Fibroblast of the aortic adventitia (primary cell): ENCODE measurements at regions not wholly inside any gene's neighbourhood (a gene's known extent, or its start where the extent isn't known, plus 50 kb on each side); places are given as distances from the start of the nearest gene placed in this dataset.

Experiments used
- DNase-seq: peaks from one replicate; pipeline ENCODE4 v3.0.0-alpha.2; 2010; ENCODE audit warnings: low read depth
- H3K4me3 ChIP-seq: 2 replicates; pipeline ENCODE4 v1.5.1; 2011; ENCODE audit warnings: low read depth, mild to moderate bottlenecking, control low read depth, low read length, moderate library complexity
- TF ChIP-seq, protein P1 (sequence below): IDR thresholded peaks from 2 replicates; pipeline ENCODE4 v1.5.1; 2011; ENCODE audit warnings: mild to moderate bottlenecking, low read length, control low read depth, inconsistent platforms; ENCODE audit not compliant: insufficient read depth

DNA sequence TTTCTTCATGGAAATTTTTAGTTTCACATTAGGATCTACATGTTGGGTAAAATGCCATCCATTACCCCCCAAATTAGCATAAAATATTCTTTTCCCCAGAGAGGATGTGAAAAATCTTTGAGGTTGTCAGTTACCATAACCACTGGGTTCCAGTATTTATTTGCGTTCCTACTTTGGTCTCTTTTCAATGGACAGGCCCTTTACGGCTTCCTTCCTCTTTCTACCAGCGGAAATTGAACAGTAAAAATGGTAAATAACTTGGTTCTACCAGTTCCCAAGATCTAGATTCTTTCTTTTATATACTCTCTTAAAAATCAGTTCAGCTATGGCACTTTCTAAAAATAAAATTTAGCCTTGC lies 169.2 kb upstream of the APCDD1 start:
- no peak overlapping the region for H3K4me3 ChIP-seq
- no peak for DNase-seq
- TF ChIP-seq, protein P1, sequence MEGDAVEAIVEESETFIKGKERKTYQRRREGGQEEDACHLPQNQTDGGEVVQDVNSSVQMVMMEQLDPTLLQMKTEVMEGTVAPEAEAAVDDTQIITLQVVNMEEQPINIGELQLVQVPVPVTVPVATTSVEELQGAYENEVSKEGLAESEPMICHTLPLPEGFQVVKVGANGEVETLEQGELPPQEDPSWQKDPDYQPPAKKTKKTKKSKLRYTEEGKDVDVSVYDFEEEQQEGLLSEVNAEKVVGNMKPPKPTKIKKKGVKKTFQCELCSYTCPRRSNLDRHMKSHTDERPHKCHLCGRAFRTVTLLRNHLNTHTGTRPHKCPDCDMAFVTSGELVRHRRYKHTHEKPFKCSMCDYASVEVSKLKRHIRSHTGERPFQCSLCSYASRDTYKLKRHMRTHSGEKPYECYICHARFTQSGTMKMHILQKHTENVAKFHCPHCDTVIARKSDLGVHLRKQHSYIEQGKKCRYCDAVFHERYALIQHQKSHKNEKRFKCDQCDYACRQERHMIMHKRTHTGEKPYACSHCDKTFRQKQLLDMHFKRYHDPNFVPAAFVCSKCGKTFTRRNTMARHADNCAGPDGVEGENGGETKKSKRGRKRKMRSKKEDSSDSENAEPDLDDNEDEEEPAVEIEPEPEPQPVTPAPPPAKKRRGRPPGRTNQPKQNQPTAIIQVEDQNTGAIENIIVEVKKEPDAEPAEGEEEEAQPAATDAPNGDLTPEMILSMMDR, result no peak

DNA sequence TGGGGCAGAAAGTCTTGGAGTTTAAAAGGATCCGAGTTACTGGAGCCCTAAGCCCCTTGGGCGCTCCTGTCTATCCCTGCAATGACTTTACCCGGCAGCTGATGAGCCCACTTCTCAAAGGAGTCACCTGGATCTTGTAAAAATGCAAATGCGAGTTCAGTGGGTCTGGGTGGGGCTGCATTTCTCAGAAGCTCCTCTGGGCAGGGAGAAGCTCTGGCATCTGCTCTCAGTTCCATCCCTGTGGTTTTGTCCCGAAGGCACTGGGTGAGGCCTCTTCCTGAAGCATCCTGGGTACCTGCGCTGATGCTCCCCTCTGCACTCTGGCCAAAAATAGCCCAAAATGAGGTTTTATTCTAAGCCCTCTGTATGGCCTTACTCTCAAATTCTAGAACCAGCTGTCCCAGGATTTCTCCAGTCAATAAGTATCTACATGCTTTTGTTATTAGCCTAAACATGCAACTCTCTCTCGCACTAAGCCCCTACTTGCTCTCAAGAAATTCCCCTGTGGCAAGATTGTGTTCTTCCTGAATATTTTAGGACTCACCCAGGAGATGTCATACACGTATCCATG lies 167.8 kb upstream of the APCDD1 start:
- DNase-seq, result no peak
- TF ChIP-seq, protein P1, result no peak

DNA sequence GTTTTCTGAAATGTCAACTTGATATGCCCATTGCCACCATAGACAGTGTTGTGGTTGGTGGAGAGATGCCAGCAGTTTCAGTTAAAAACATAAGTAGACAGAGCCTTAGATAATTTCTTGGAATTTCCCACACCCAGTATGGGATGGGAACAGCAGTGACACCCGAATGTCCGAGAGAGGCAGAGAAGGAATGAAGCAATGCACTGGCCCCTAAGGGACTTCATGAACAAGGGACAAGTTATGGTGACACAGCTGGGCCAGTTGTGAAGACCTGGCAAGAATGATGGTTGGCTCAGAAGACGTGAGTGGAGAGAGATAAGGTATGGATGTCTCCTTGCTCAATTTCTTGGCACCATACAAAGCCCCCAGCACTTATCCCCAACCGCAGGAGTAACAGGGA lies 165.2 kb upstream of the APCDD1 start:
- DNase-seq, result no peak
- TF ChIP-seq, protein P1, result no peak
- no peak overlapping the region for H3K4me3 ChIP-seq

More for the DNA sequence above, 167.8 kb upstream of the APCDD1 start:
- no peak overlapping the region for H3K4me3 ChIP-seq

DNA sequence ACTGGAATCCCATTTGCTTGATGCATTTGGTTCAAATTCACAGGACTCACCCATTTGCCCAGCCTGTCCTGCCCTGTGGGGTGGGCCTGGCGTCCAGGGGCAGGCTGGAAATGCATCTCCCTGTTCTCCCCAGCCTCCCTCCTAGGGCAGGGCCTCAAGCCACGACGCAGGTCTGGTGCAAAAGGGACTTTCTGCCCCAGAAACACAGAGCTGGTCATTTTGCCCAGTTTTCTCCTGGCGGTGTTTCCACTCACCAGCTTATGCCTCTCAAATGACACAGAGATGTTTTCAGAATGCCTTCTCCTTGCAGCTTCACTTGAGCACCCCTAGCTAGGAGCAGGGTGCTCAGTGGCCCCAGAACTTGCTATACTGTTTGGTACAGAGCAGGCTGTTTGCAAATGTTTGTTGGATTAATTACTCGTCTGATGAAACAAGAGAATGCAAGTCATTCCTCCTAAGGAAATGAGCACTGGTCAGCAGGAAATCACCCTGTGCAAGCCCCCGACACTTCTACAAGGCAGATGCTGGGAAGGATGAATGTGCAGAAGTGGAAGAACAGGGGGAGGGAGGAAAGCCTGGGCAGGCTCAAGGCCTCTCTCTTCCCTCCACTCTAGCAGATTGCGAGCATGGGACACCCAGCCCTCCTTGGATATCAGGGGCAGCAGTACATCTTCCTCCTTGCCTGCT lies 164.3 kb upstream of the APCDD1 start:
- no peak for DNase-seq
- no peak overlapping the region for H3K4me3 ChIP-seq
- TF ChIP-seq, protein P1, result no peak

DNA sequence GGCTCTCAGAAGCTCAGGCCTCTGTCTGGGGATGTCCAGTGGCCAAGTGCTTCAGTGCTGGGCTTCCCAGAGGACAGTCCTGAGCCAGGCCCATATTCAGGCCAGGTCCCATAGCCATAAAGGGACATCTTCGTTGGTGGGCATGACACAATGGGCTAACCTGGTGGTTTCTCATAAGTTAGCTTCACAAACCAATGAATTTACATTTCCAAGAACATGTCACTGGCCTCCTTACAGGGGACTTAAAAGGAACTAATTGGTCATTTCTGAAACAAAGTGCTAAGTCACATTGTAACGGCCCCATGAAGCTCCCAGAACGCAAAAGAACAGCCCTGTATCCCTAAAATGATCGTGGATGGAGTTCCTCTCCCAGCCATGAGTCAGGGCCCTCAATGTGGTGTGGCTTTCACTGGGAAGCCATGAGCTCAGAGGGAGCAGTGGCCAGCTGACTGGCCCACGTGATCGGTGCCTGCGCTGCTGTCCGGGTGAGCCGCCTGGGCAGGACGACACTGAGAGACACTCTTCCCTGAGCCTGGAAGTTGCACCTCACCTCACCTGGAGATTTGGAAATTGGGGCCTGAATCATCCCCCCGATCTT lies 163.7 kb upstream of the APCDD1 start:
- no peak overlapping the region for H3K4me3 ChIP-seq
- DNase-seq, result no peak
- TF ChIP-seq, protein P1, result no peak

DNA sequence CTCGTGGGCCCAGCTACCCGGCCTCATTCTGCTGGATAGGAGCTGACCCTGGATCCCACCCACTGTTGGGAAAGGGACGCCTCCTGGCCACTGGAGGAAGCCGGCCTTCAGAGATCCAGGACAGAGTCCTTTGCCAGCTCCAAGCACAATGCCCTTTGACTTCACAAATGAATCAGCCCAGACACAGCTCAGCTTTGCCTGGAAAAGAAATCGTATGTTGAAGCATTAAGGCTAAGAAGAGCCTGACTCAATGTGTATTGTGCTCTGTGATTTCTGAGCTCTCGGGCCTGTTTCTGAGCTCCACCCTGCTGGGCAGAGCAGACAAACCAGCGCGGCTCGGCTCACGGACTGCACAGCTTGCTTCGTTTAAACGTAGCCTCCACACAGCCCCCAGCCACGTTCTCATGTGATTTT lies 162.9 kb upstream of the APCDD1 start:
- DNase-seq, result peak; percentile 34
- TF ChIP-seq, protein P1, result no peak
- H3K4me3 ChIP-seq, result no peak overlapping the region
